A673 (cell line): ENCODE measurements at regions not wholly inside any gene's neighbourhood (a gene's known extent, or its start where the extent isn't known, plus 50 kb on each side); places are given as distances from the start of the nearest gene placed in this dataset.

Experiments used
- CTCF ChIP-seq: fragments of 300-800, 200-600 bp; sonication (generic); conservative IDR thresholded peaks from 2 replicates; pipeline ENCODE4 v1.5.1; 2017; ENCODE audit warnings: low read depth, mild to moderate bottlenecking, antibody characterized with exemption, low read length, moderate library complexity, mixed read lengths
- EZH2 ChIP-seq: fragments of 200-600 bp; sonication (generic); IDR thresholded peaks from 2 replicates; pipeline ENCODE4 v1.6.1; 2017; ENCODE audit warnings: borderline replicate concordance, low read depth, mild to moderate bottlenecking, mixed read lengths, antibody characterized with exemption, low read length; ENCODE audit not compliant: poor library complexity, severe bottlenecking

- TF ChIP-seq CTCF (no peak), EZH2 (no peak)
These were observed 400.1 kb upstream of the DDHD1 start for GRCh38 chr14:53553221-53553620.
